ENCODE measurements at regions not wholly inside any gene's neighbourhood (a gene's known extent, or its start where the extent isn't known, plus 50 kb on each side); places are given as distances from the start of the nearest gene placed in this dataset.

DNA sequence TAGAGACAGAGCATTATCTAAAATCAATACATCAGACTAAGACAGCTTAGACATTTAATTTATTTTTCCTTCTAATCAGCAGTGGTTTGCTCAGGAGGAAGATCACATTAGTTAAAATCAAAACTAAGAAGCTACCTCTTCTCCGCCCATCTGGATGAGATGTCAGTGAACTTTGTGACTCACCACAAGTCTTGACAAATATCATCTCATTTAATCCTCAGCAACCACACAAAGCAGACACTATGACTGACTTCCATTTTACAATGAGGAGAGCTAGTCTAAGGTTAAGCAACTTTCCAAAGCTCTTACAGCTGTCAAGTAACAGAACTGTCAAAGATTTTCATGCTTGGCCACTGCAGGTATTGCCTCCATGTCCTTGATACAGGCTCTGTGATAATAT lies 289.5 kb downstream of the DEPDC1B start:
- TF ChIP-seq GATA2 (IDR thresholded peaks at IDR 0.05; ENCODE audit: low read depth, low read length) (no peak), GATA3 (IDR thresholded peaks at IDR 0.05; ENCODE audit: low read depth, low read length) (no peak)

Measured in SH-SY5Y (cell line).